Spleen (tissue), 11 donors: ENCODE measurements at regions not wholly inside any gene's neighbourhood (a gene's known extent, or its start where the extent isn't known, plus 50 kb on each side); places are given as distances from the start of the nearest gene placed in this dataset.
A peak's percentile ranks its signal among the peaks of the same experiment; 100 is the strongest.

ENCODE experiments used
- DNase-seq: peaks from one replicate; pipeline ENCODE4 v3.0.0-alpha.2; 2020
- H3K27ac ChIP-seq, 8 donors: fragments of 200-600 bp; sonication (generic) in 7 of 8; 1 replicate in 4 of 8; 2 replicates in 4 of 8; pipeline versions ENCODE4 v1.5.0 to v1.8.0; 2016 to 2021; ENCODE audit warnings: inconsistent platforms in 4 of 8, mild to moderate bottlenecking in 4 of 8, moderate library complexity in 1 of 8
- H3K27me3 ChIP-seq, 7 donors: fragments of 200-600 bp; sonication (generic) in 6 of 7; replicated peaks in 1 of 7; 1 replicate in 4 of 7; 2 replicates in 3 of 7; pipeline versions ENCODE4 v1.5.0 to v1.8.0; 2016 to 2021; ENCODE audit warnings: inconsistent platforms in 3 of 7, mild to moderate bottlenecking in 1 of 7
- H3K36me3 ChIP-seq, 6 donors: fragments of 200-600 bp; sonication (generic) in 5 of 6; 1 replicate in 4 of 6; 2 replicates in 2 of 6; pipeline versions ENCODE4 v1.5.0 to v1.8.0; 2016 to 2021; ENCODE audit warnings: inconsistent platforms in 2 of 6
- H3K4me1 ChIP-seq, 6 donors: fragments of 200-600 bp; sonication (generic) in 5 of 6; 1 replicate in 3 of 6; 2 replicates in 3 of 6; pipeline versions ENCODE4 v1.5.0 to v1.8.0; 2016 to 2021; ENCODE audit warnings: inconsistent platforms in 3 of 6
- H3K4me3 ChIP-seq, 8 donors: fragments of 200-600 bp; sonication (generic) in 7 of 8; 1 replicate in 4 of 8; 2 replicates in 4 of 8; pipeline versions ENCODE4 v1.5.0 to v1.8.0; 2016 to 2021; ENCODE audit warnings: inconsistent platforms in 4 of 8, mild to moderate bottlenecking in 4 of 8, moderate library complexity in 2 of 8
- H3K9me3 ChIP-seq, 8 donors: fragments of 200-600 bp; sonication (generic) in 7 of 8; 1 replicate in 4 of 8; 2 replicates in 4 of 8; pipeline versions ENCODE4 v1.5.0 to v1.8.0; 2016 to 2021; ENCODE audit warnings: inconsistent platforms in 4 of 8
- CTCF ChIP-seq, 11 experiments: fragments of 200-600 bp in 7 of 11; fragments of 450-650 bp in 4 of 11; sonication (generic) in 4 of 11; IDR thresholded peaks in 8 of 11; conservative IDR thresholded peaks in 3 of 11; 1 replicate in 7 of 11; 2 replicates in 4 of 11; pipeline versions ENCODE4 v1.4.0 to v1.8.0; 2016 to 2021; ENCODE audit warnings: antibody characterized with exemption in 11 of 11, inconsistent platforms in 4 of 11, mild to moderate bottlenecking in 1 of 11
- POLR2A ChIP-seq, 3 donors: fragments of 450-650 bp; IDR thresholded peaks; one replicate each; pipeline ENCODE4 v1.5.1; 2017; ENCODE audit warnings: antibody characterized with exemption in 3 of 3, mild to moderate bottlenecking in 1 of 3
- POLR2AphosphoS5 ChIP-seq, 3 donors: sonication (generic); formaldehyde crosslinking; IDR thresholded peaks; one replicate each; pipeline ENCODE4 v1.5.1; 2017; ENCODE audit warnings: antibody characterized with exemption in 3 of 3
- WGBS, 5 donors: extraction: QIAGEN DNeasy Blood & Tissue Kit in 3 of 5; methylation state at CpG; one replicate each; pipeline versions ENCODE4 v1.1.5 to v1.1.7; 2013 to 2018; 5-methylcytosine and 5-hydroxymethylcytosine counted together
- intact Hi-C: fragments of 100-400 bp; cut with DNase I; formaldehyde crosslinking; loops from one replicate; pipeline ENCODE4 v1.15.0; 2023; ENCODE audit warnings: low total_unique reads
- donor health status: healthy with polysubstance abuse.
- donor health status: DM: no; HTN: no; CAD: no; lungs with moderate emphysema.
- donor health status: DM: no; HTN: no; CAD: no.
- donor health status: Bipolar disorder and iron deficiency.
- donor health status: healthy.
- donor health status: DM: no; HTN: no; CAD: no.
- donor health status: DM: yes; HTN: yes; CAD: no.

GRCh38 chr22:44628273-44628672 lies 73.7 kb upstream of the PRR5 start:
- no peak for TF ChIP-seq CTCF (IDR thresholded peaks at IDR 0.05 in 8 of 11, conservative IDR thresholded peaks at IDR 0.05 in 3 of 11)
- no peak for TF ChIP-seq POLR2AphosphoS5 (IDR thresholded peaks at IDR 0.05)
- TF ChIP-seq POLR2A (IDR thresholded peaks at IDR 0.05), result no peak
- peaks cover 0 to 19% (median 6%) of the 10 kb centered on the region in 6 donors for H3K4me1 ChIP-seq
- no peaks in the 10 kb centered on the region for H3K36me3 ChIP-seq
- 77 to 92% (median 84%) methylated on average over 4 of the region's 4 CpGs for WGBS, 5 donors
- H3K9me3 ChIP-seq, result peaks cover 0 to 4% (median 0%) of the 10 kb centered on the region in 8 donors
- peaks cover 0 to 36% (median 0%) of the 10 kb centered on the region in 7 donors for H3K27me3 ChIP-seq
- H3K4me3 ChIP-seq, result no peak overlapping the region
- H3K27ac ChIP-seq, result no peak overlapping the region
- intact Hi-C loops, result loop anchor here (10.0 kb wide), 1 partner anchor 1243 kb away; no protein-coding TSS in a partner anchor
- no peak for DNase-seq

- Histone ChIP-seq H3K27ac (no peak overlapping the region), H3K4me3 (no peak overlapping the region), H3K36me3 (no peaks in the 10 kb centered on the region), H3K27me3 (peaks cover 0 to 36% (median 0%) of the 10 kb centered on the region in 7 donors), H3K4me1 (peaks cover 0 to 12% (median 4%) of the 10 kb centered on the region in 6 donors), H3K9me3 (peaks cover 0 to 4% (median 0%) of the 10 kb centered on the region in 8 donors)
- TF ChIP-seq POLR2A (IDR thresholded peaks at IDR 0.05), result no peak
- intact Hi-C loops, result loop anchor here (10.0 kb wide), 1 partner anchor 1243 kb away; no protein-coding TSS in a partner anchor
- DNase-seq, result peak; percentile 60
- 80 to 85% (median 84%) methylated on average over 13 to 19 of the region's 19 CpGs for WGBS, 5 donors
These were observed 74.4 kb upstream of the PRR5 start for GRCh38 chr22:44627521-44628139.

GRCh38 chr22:44625981-44626687 lies 75.9 kb upstream of the PRR5 start:
- no peak overlapping the region for H3K4me3 ChIP-seq
- no peak overlapping the region for H3K27ac ChIP-seq
- peak; percentile 92 for DNase-seq
- no peaks in the 10 kb centered on the region for H3K36me3 ChIP-seq
- peaks cover 0 to 4% (median 0%) of the 10 kb centered on the region in 8 donors for H3K9me3 ChIP-seq
- WGBS, 5 donors, result 8 to 14% (median 8%) methylated on average over 10 to 16 of the region's 16 CpGs
- TF ChIP-seq CTCF (IDR thresholded peaks at IDR 0.05 in 8 of 11, conservative IDR thresholded peaks at IDR 0.05 in 3 of 11), result peak; percentile 94 to 100 (median 98)
- TF ChIP-seq POLR2A (IDR thresholded peaks at IDR 0.05), result no peak
- peak in 1 of 3 donors; percentile 21 for TF ChIP-seq POLR2AphosphoS5 (IDR thresholded peaks at IDR 0.05)
- peaks cover 0 to 11% (median 7%) of the 10 kb centered on the region in 6 donors for H3K4me1 ChIP-seq
- peaks cover 0 to 47% (median 0%) of the 10 kb centered on the region in 7 donors for H3K27me3 ChIP-seq
- intact Hi-C loops, result loop anchor here (2.0 to 10.0 kb wide), 2 partner anchors 633 to 1241 kb away; no protein-coding TSS in a partner anchor

- DNase-seq, result peak; percentile 63
- Histone ChIP-seq H3K27ac (no peak overlapping the region), H3K4me1 (peaks cover 2 to 19% (median 13%) of the 10 kb centered on the region in 6 donors), H3K9me3 (no peaks in the 10 kb centered on the region), H3K27me3 (peaks cover 0 to 54% (median 7%) of the 10 kb centered on the region in 7 donors), H3K36me3 (no peaks in the 10 kb centered on the region), H3K4me3 (no peak overlapping the region)
- intact Hi-C loops, result loop anchor here (2.0 to 10.0 kb wide), 2 partner anchors 633 to 1241 kb away; no protein-coding TSS in a partner anchor
- TF ChIP-seq CTCF (IDR thresholded peaks at IDR 0.05 in 8 of 11, conservative IDR thresholded peaks at IDR 0.05 in 3 of 11) (no peak), POLR2A (IDR thresholded peaks at IDR 0.05) (no peak), POLR2AphosphoS5 (IDR thresholded peaks at IDR 0.05) (no peak)
- WGBS, 5 donors, result 80 to 94% (median 84%) methylated on average over 7 of the region's 7 CpGs
These were observed 76.6 kb upstream of the PRR5 start for GRCh38 chr22:44625421-44625760.
